Calu3 (cell line): ENCODE measurements at regions not wholly inside any gene's neighbourhood (a gene's known extent, or its start where the extent isn't known, plus 50 kb on each side); places are given as distances from the start of the nearest gene placed in this dataset.

Experiments
- BruUV-seq: library from RNA; stranded (reverse); fragments of 400-500 nt; replicated peaks from 2 replicates; lab custom pipeline; 2021; lab: Mats Ljungman, UMichigan
- CTCF ChIA-PET: fragments of 300-600 bp; sonication (Branson Sonifier 250); formaldehyde crosslinking; loops from one replicate; lab custom pipeline; 2022; ENCODE audit warnings: antibody characterized with exemption; lab: Charles Lee
- DNase-seq: peaks from one replicate; pipeline ENCODE4 v3.0.0; 2022
- H3K27ac Mint-ChIP-seq: one replicate; pipeline ENCODE4 v1.8.0; 2022; ENCODE audit warnings: mixed read lengths; ENCODE audit not compliant: unreplicated experiment
- H3K27me3 Mint-ChIP-seq: one replicate; pipeline ENCODE4 v1.8.0; 2022; ENCODE audit warnings: mixed read lengths; ENCODE audit not compliant: unreplicated experiment
- H3K36me3 Mint-ChIP-seq: one replicate; pipeline ENCODE4 v1.8.0; 2022; ENCODE audit warnings: mild to moderate bottlenecking, moderate library complexity, mixed read lengths; ENCODE audit not compliant: insufficient read depth, unreplicated experiment
- H3K4me1 Mint-ChIP-seq: one replicate; pipeline ENCODE4 v1.8.0; 2022; ENCODE audit warnings: mild to moderate bottlenecking, low read depth, mixed read lengths; ENCODE audit not compliant: unreplicated experiment
- H3K4me3 Mint-ChIP-seq: one replicate; pipeline ENCODE4 v1.8.0; 2022; ENCODE audit warnings: mild to moderate bottlenecking, low read depth, moderate library complexity, mixed read lengths; ENCODE audit not compliant: unreplicated experiment
- H3K9me3 Mint-ChIP-seq: one replicate; pipeline ENCODE4 v1.8.0; 2022; ENCODE audit warnings: low read depth, mixed read lengths; ENCODE audit not compliant: unreplicated experiment
- intact Hi-C: fragments of 100-400 bp; cut with micrococcal nuclease; formaldehyde crosslinking; loops from one replicate; pipeline ENCODE4 v1.10.0; 2022; ENCODE audit not compliant: unreplicated experiment
- TF ChIP-seq, protein P1 (sequence below): fragments of 200-600 bp; IDR thresholded peaks from one replicate; pipeline ENCODE4 v1.8.0; 2022; ENCODE audit warnings: antibody characterized with exemption; ENCODE audit not compliant: unreplicated experiment

DNA sequence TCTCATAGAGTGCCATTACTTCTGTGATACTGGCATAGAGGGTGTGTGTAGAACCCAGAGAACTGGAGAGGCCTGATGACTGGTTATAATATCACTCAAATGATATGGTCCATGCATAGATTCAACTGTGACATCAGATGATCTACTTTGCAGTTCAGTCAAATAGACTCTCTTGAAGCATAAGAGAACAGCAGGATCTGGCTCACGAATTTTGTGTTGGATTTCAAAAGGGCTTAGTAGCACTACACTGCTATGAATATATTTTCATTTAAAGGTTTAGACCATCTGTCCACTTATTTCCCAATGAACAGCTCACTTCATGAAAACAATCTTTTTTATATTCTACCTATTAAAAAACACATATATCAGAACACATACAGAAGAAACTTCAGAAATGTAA, 119.7 kb downstream of the KIF2B start:
- no peaks in the 10 kb centered on the region for H3K4me1 Mint-ChIP-seq
- no TSS peak for BruUV-seq
- TF ChIP-seq, protein P1, sequence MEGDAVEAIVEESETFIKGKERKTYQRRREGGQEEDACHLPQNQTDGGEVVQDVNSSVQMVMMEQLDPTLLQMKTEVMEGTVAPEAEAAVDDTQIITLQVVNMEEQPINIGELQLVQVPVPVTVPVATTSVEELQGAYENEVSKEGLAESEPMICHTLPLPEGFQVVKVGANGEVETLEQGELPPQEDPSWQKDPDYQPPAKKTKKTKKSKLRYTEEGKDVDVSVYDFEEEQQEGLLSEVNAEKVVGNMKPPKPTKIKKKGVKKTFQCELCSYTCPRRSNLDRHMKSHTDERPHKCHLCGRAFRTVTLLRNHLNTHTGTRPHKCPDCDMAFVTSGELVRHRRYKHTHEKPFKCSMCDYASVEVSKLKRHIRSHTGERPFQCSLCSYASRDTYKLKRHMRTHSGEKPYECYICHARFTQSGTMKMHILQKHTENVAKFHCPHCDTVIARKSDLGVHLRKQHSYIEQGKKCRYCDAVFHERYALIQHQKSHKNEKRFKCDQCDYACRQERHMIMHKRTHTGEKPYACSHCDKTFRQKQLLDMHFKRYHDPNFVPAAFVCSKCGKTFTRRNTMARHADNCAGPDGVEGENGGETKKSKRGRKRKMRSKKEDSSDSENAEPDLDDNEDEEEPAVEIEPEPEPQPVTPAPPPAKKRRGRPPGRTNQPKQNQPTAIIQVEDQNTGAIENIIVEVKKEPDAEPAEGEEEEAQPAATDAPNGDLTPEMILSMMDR: no peak
- no peaks in the 10 kb centered on the region for H3K27me3 Mint-ChIP-seq
- no peak for DNase-seq
- no peaks in the 10 kb centered on the region for H3K9me3 Mint-ChIP-seq
- intact Hi-C loops: no loop called here
- CTCF ChIA-PET: no interaction called here
- no peaks in the 10 kb centered on the region for H3K36me3 Mint-ChIP-seq
- H3K27ac Mint-ChIP-seq: no peak overlapping the region
- no peak overlapping the region for H3K4me3 Mint-ChIP-seq

DNA sequence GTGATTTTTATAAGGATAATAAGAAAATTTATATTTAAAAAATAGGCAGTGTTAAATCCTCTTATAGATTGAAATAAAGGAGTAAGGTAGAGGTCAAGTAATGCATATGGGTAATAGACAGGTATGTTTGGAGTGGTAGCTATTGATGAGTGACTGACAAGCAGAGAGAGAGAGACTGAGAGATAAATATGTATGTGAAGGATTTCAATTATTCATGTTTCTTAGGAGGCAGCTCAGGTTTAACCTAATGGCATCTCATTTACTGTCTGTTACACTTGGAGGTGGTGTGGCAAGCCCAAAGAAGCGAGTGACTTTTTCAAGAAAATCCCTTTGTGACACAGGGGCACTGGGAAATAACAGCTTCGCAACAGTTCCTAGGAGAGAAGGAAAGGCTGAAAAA, 120.2 kb downstream of the KIF2B start:
- Mint-ChIP-seq H3K27ac (no peak overlapping the region), H3K4me3 (no peak overlapping the region), H3K9me3 (no peaks in the 10 kb centered on the region), H3K27me3 (no peaks in the 10 kb centered on the region), H3K36me3 (no peaks in the 10 kb centered on the region), H3K4me1 (no peaks in the 10 kb centered on the region)
- TF ChIP-seq, protein P1: no peak
- CTCF ChIA-PET: no interaction called here
- no peak for DNase-seq
- no TSS peak for BruUV-seq
- intact Hi-C loops: no loop called here

- H3K4me3 Mint-ChIP-seq: no peak overlapping the region
- no peak overlapping the region for H3K27ac Mint-ChIP-seq
- intact Hi-C loops: no loop called here
- CTCF ChIA-PET: no interaction called here
- H3K36me3 Mint-ChIP-seq: no peaks in the 10 kb centered on the region
- DNase-seq: no peak
- no peaks in the 10 kb centered on the region for H3K27me3 Mint-ChIP-seq
- TF ChIP-seq, protein P1: no peak
- no TSS peak for BruUV-seq
- H3K4me1 Mint-ChIP-seq: no peaks in the 10 kb centered on the region
- no peaks in the 10 kb centered on the region for H3K9me3 Mint-ChIP-seq
These were observed 125.6 kb downstream of the KIF2B start for GRCh38 chr17:53948323-53948722.

DNA sequence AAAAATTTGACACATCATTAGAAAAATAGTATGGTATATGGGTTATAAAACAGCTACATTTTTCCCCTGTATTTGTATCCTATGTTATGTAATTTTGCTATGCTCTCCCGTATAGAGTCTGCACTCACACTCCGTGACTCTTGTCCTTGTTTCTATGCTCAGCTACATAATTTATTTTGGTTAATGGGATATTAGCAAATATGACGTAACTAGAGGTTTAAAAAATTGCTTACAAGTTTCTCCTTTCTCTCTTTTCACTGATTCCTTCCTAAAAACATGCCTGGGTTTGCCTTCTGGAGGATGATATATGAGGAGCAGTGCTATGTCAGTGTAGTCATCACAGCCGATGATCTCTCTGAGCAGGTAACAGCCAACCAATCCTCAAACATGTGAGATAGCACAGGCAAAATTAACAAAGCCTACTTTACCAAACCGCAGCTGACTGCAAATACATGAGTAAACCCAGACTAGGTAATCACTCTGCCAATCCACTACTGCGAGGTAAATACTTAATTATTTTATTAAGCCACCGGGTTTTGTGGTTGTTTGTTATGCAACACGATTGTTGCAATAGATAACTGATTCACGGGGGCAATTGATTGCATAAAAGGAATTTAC, 126.9 kb downstream of the KIF2B start:
- H3K4me1 Mint-ChIP-seq: no peaks in the 10 kb centered on the region
- DNase-seq: no peak
- CTCF ChIA-PET: no interaction called here
- peaks cover 3% of the 10 kb centered on the region for H3K9me3 Mint-ChIP-seq
- H3K27me3 Mint-ChIP-seq: no peaks in the 10 kb centered on the region
- no peak overlapping the region for H3K4me3 Mint-ChIP-seq
- TF ChIP-seq, protein P1: no peak
- no peak overlapping the region for H3K27ac Mint-ChIP-seq
- BruUV-seq: no TSS peak
- no peaks in the 10 kb centered on the region for H3K36me3 Mint-ChIP-seq
- intact Hi-C loops: no loop called here
